ENCODE measurements at regions not wholly inside any gene's neighbourhood (a gene's known extent, or its start where the extent isn't known, plus 50 kb on each side); places are given as distances from the start of the nearest gene placed in this dataset.

GRCh38 chr2:156704132-156704531, 268.0 kb downstream of the GPD2 start:
- TF ChIP-seq CTCF (IDR thresholded peaks at IDR 0.05; ENCODE audit: poor library complexity, severe bottlenecking) = no peak
- no peak for TF ChIP-seq MXI1 (conservative IDR thresholded peaks at IDR 0.05; ENCODE audit: poor library complexity, severe bottlenecking)
